AG09309 (cell line): ENCODE measurements at regions not wholly inside any gene's neighbourhood (a gene's known extent, or its start where the extent isn't known, plus 50 kb on each side); places are given as distances from the start of the nearest gene placed in this dataset.

ENCODE experiments used
- DNase-seq: peaks from one replicate; pipeline ENCODE4 v3.0.0-alpha.2; 2010; ENCODE audit warnings: low read depth
- H3K4me3 ChIP-seq: 2 replicates; pipeline ENCODE4 v1.5.1; 2011; ENCODE audit warnings: mild to moderate bottlenecking, low read depth, low read length, moderate library complexity; ENCODE audit not compliant: control insufficient read depth
- TF ChIP-seq, protein P1 (sequence below): IDR thresholded peaks from 2 replicates; pipeline ENCODE4 v1.5.1; 2011; ENCODE audit warnings: mild to moderate bottlenecking, low read depth, low read length, inconsistent platforms; ENCODE audit not compliant: insufficient read depth, control insufficient read depth; ENCODE audit errors: missing control alignments

DNA sequence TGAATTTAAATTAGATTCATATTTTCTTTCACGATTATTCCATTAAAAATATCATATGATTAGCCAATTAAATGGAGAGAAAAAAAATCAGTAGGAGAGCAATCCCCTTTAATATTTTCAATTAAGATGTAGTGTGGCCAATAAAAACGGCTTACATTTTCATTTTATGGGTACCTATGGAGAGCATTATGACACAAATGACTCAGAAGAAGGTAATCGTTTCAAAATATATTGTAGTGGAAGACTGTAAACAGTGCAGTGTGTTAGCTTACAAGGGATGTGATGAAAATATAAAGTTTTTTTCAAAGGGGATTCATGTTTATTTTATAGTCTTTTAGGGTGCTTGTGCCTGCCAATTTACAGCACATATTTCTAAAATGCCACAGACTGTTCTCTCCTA is 1507.4 kb upstream of the CELF4 start:
- TF ChIP-seq, protein P1, sequence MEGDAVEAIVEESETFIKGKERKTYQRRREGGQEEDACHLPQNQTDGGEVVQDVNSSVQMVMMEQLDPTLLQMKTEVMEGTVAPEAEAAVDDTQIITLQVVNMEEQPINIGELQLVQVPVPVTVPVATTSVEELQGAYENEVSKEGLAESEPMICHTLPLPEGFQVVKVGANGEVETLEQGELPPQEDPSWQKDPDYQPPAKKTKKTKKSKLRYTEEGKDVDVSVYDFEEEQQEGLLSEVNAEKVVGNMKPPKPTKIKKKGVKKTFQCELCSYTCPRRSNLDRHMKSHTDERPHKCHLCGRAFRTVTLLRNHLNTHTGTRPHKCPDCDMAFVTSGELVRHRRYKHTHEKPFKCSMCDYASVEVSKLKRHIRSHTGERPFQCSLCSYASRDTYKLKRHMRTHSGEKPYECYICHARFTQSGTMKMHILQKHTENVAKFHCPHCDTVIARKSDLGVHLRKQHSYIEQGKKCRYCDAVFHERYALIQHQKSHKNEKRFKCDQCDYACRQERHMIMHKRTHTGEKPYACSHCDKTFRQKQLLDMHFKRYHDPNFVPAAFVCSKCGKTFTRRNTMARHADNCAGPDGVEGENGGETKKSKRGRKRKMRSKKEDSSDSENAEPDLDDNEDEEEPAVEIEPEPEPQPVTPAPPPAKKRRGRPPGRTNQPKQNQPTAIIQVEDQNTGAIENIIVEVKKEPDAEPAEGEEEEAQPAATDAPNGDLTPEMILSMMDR = no peak
- DNase-seq = no peak
- H3K4me3 ChIP-seq = no peak overlapping the region

DNA sequence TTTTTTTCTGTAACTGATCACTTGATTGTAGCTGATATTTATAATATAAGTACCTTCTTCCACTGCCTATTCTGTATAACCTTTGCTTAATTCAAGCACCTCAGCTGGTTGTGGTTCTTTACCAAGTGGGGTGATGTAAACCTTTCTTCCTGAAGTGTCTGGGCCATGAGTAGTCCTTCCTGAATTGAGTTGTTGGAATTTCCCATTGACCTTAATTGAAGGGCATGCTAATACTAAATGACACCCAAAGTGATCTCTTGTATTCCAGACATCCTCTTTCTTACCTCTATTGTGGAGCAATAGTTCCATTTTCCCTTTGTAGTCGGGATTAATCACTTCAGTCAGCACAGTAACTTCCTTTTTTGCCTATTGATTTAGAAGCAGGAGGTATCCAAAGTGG is 1496.8 kb upstream of the CELF4 start:
- H3K4me3 ChIP-seq = no peak overlapping the region
- TF ChIP-seq, protein P1 = no peak
- no peak for DNase-seq

DNA sequence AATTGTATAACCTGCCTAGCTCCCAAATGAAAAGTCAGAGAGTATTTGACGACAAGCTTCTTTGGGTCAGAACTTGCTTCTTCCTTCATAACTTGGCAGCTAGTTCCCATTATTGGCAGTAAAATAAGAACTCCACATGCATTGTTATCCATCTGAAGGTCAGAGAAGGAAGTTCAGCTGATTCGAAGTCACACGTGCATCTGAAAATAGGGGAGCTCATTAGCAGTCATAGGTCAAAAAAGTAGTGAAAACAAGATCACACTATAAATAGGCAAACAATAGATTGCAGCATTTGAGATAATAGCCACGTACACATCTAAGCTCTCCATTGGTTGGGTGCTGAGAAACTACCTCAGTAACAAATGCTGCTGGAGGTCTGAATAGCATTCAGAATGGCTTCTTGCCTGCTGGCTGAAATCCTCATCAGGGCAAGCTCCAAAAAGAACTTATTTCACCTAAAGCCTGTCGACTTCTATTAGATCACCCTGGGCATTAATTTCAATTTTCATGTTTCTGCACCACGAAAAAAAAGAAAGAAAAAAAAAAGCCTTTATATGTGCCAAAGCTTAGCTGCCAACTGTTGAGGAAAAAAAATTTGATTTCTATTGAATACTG is 1492.9 kb upstream of the CELF4 start:
- H3K4me3 ChIP-seq = no peak overlapping the region
- TF ChIP-seq, protein P1 = no peak

DNA sequence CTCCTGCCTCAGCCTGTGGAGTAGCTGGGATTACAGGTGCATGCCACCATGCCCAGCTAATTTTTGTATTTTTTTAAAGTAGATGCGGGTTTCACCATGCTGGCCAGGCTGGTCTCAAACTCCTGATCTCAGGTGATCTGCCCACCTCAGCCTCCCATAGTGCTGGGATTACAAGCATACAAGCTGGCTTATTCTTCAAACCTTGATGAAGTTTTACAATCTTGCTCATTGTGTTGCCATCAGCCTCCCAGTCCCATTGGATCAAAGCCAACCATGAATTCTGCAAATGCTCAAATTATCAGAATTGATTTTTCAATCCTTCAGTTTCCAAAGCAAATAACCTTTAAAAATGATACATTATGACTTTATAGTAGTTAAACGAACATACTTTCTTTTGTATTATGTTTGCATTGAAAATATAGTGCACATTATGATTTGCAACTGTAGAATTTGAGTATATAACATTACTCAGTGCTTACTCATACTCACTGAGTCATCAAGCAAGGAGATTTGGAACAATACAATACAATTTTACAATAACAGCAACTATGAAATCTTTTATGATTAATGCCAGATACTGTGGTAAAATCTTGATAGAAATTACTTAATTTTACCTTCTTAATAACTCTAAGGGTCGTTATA is 1491.9 kb upstream of the CELF4 start:
- TF ChIP-seq, protein P1 = no peak
- H3K4me3 ChIP-seq = no peak overlapping the region
- no peak for DNase-seq

More for the DNA sequence above, 1492.9 kb upstream of the CELF4 start:
- no peak for DNase-seq

DNA sequence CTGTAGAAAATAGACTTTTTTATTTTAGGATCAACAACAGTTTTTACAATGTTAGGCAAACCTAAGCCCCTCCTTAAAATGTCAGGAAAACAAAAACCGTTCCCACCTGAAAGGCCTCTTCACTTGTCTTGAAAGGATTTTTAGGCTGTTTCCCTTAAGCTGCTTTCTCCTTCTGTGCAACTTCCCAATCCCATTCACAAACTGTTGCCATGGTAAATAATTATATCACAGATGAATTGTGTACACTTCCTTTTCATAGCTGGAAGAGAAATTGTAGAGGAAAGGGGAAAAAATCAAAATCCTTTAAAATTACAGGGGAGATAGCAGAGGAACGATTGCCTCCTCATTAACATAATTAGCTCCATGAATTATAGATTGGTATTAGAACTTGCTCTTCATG is 1488.0 kb upstream of the CELF4 start:
- TF ChIP-seq, protein P1 = no peak
- H3K4me3 ChIP-seq = no peak overlapping the region
- no peak for DNase-seq

DNA sequence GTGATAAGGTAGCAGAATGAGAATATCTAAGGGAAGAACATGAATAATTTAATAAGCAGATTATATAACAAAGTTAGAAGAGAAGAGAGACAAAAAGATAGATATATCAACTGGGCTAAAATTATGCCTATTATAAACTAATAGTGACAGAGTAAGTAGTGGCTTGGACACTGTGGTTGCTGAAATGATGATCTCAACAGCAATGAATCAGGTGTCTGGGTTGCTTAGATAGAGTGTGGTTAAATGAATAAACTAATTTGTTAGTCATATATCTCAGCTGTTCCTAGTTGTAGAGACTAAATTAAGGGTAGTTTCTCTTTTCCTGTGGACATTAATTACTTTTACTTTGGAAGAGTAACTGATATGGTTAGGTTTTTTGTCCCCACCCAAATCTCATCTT is 1485.4 kb upstream of the CELF4 start:
- no peak for DNase-seq
- H3K4me3 ChIP-seq = no peak overlapping the region
- TF ChIP-seq, protein P1 = no peak
